Fibroblast of the aortic adventitia (primary cell): ENCODE measurements at regions not wholly inside any gene's neighbourhood (a gene's known extent, or its start where the extent isn't known, plus 50 kb on each side); places are given as distances from the start of the nearest gene placed in this dataset.

ENCODE experiments used
- DNase-seq: peaks from one replicate; pipeline ENCODE4 v3.0.0-alpha.2; 2010; ENCODE audit warnings: low read depth
- H3K4me3 ChIP-seq: 2 replicates; pipeline ENCODE4 v1.5.1; 2011; ENCODE audit warnings: low read depth, mild to moderate bottlenecking, control low read depth, low read length, moderate library complexity
- CTCF ChIP-seq: IDR thresholded peaks from 2 replicates; pipeline ENCODE4 v1.5.1; 2011; ENCODE audit warnings: mild to moderate bottlenecking, low read length, control low read depth, inconsistent platforms; ENCODE audit not compliant: insufficient read depth

- peak; percentile 78 for DNase-seq
- H3K4me3 ChIP-seq, result no peak overlapping the region
- no peak for TF ChIP-seq CTCF
Measured at GRCh38 chr6:80553071-80553740, 446.7 kb downstream of the BCKDHB start.

- H3K4me3 ChIP-seq, result no peak overlapping the region
- TF ChIP-seq CTCF, result no peak
- DNase-seq, result no peak
Measured at GRCh38 chr6:80550748-80551147, 444.3 kb downstream of the BCKDHB start.

GRCh38 chr6:80550281-80550680 is 443.8 kb downstream of the BCKDHB start:
- H3K4me3 ChIP-seq, result no peak overlapping the region
- DNase-seq, result peak; percentile 39
- no peak for TF ChIP-seq CTCF

GRCh38 chr6:80548532-80548931 is 442.1 kb downstream of the BCKDHB start:
- no peak for TF ChIP-seq CTCF
- H3K4me3 ChIP-seq, result peak overlapping the region; percentile 40
- DNase-seq, result peak; percentile 99

GRCh38 chr6:80547827-80548226 is 441.4 kb downstream of the BCKDHB start:
- peak; percentile 94 for DNase-seq
- TF ChIP-seq CTCF, result no peak
- peak overlapping the region; percentile 40 for H3K4me3 ChIP-seq

- no peak overlapping the region for H3K4me3 ChIP-seq
- DNase-seq, result no peak
- no peak for TF ChIP-seq CTCF
Measured at GRCh38 chr6:80544976-80545722, 438.7 kb downstream of the BCKDHB start.
